RWPE1 (cell line): ENCODE measurements at regions not wholly inside any gene's neighbourhood (a gene's known extent, or its start where the extent isn't known, plus 50 kb on each side); places are given as distances from the start of the nearest gene placed in this dataset.

Experiments used
- CTCF ChIA-PET: fragments of 350-600 bp; sonication (Branson Sonifier 250); formaldehyde crosslinking; extraction: SDS; loops from one replicate; lab custom pipeline; 2021; lab: Yijun Ruan, JAX
- POLR2A ChIA-PET: fragments of 400-600 bp; formaldehyde crosslinking; extraction: SDS; loops from one replicate; lab custom pipeline; 2020; ENCODE audit warnings: antibody characterized with exemption; ENCODE audit not compliant: low non-redundant PET; lab: Yijun Ruan, JAX
- DNase-seq: peaks from one replicate; pipeline ENCODE4 v3.0.0; 2012; ENCODE audit warnings: low spot score
- H3K27ac ChIP-seq: fragments of 450-650 bp; 2 replicates; pipeline ENCODE4 v1.5.1; 2017
- CTCF ChIP-seq: fragments of 450-650 bp; conservative IDR thresholded peaks from 2 replicates; pipeline ENCODE4 v1.5.1; 2017; ENCODE audit warnings: low read depth, mild to moderate bottlenecking

GRCh38 chr9:84590706-84591105, 78.8 kb upstream of the NTRK2 start:
- POLR2A ChIA-PET: no interaction called here
- CTCF ChIA-PET: no interaction called here
- H3K27ac ChIP-seq: no peak overlapping the region
- TF ChIP-seq CTCF: no peak
- no peak for DNase-seq

- TF ChIP-seq CTCF: no peak
- no peak for DNase-seq
- no peak overlapping the region for H3K27ac ChIP-seq
- ChIA-PET CTCF (interaction anchor here (0.6 kb wide), 1 partner anchor 580 kb away, joined by 4 read pairs; no protein-coding TSS in a partner anchor), POLR2A (no interaction called here)
These were observed 76.6 kb upstream of the NTRK2 start for GRCh38 chr9:84592918-84593317.

GRCh38 chr9:84593352-84593751, 76.2 kb upstream of the NTRK2 start:
- ChIA-PET CTCF (interaction anchor here (0.6 kb wide), 1 partner anchor 579 kb away, joined by 4 read pairs; no protein-coding TSS in a partner anchor), POLR2A (no interaction called here)
- H3K27ac ChIP-seq: no peak overlapping the region
- no peak for DNase-seq
- TF ChIP-seq CTCF: no peak

- CTCF ChIA-PET: interaction anchor here (0.7 kb wide), 1 partner anchor 40 kb away, joined by 3 read pairs; no protein-coding TSS in a partner anchor
- no peak overlapping the region for H3K27ac ChIP-seq
- POLR2A ChIA-PET: interaction anchor here (0.6 kb wide), 1 partner anchor 190 kb away, joined by 3 read pairs; no protein-coding TSS in a partner anchor
- no peak for TF ChIP-seq CTCF
- no peak for DNase-seq
These were observed 72.4 kb upstream of the NTRK2 start for GRCh38 chr9:84597131-84597530.

GRCh38 chr9:84598921-84599636, 70.5 kb upstream of the NTRK2 start:
- ChIA-PET POLR2A (no interaction called here), CTCF (interaction anchor here (0.6 kb wide), 1 partner anchor 826 kb away, joined by 3 read pairs; no protein-coding TSS in a partner anchor)
- no peak for DNase-seq
- no peak for TF ChIP-seq CTCF
- H3K27ac ChIP-seq: no peak overlapping the region

- ChIA-PET CTCF (interaction anchor here (0.6 kb wide), 1 partner anchor 94 kb away, joined by 5 read pairs; no protein-coding TSS in a partner anchor), POLR2A (no interaction called here)
- DNase-seq: no peak
- H3K27ac ChIP-seq: no peak overlapping the region
- no peak for TF ChIP-seq CTCF
These were observed 68.8 kb upstream of the NTRK2 start for GRCh38 chr9:84600739-84601138.
